SH-SY5Y (cell line): ENCODE measurements at regions not wholly inside any gene's neighbourhood (a gene's known extent, or its start where the extent isn't known, plus 50 kb on each side); places are given as distances from the start of the nearest gene placed in this dataset.

ENCODE experiments used
- GATA2 ChIP-seq: IDR thresholded peaks from 2 replicates; pipeline ENCODE4 v1.6.1; 2011; ENCODE audit warnings: mild to moderate bottlenecking, low read depth, low read length
- GATA3 ChIP-seq: IDR thresholded peaks from 2 replicates; pipeline ENCODE4 v1.6.1; 2011; ENCODE audit warnings: low read depth, mild to moderate bottlenecking, low read length, moderate library complexity

GRCh38 chr11:115780646-115781362 is 276.6 kb upstream of the CADM1 start:
- TF ChIP-seq GATA3 = no peak
- TF ChIP-seq GATA2 = no peak
